Lower lobe of right lung (tissue), 2 donors: ENCODE measurements at regions not wholly inside any gene's neighbourhood (a gene's known extent, or its start where the extent isn't known, plus 50 kb on each side); places are given as distances from the start of the nearest gene placed in this dataset.

Experiments used
- ATAC-seq, 2 donors: fragments of 200-7000 bp; cut with Tn5 transposase; one replicate each; pipeline ENCODE4 v1.9.1; 2020 to 2022; ENCODE audit warnings: mild to moderate bottlenecking in 2 of 2, moderate library complexity in 2 of 2
- DNase-seq: peaks from one replicate; pipeline ENCODE4 v3.0.0-alpha.2; 2020
- H3K27ac ChIP-seq: fragments of 200-600 bp; one replicate; pipeline ENCODE4 v1.8.0; 2022
- H3K27me3 ChIP-seq: fragments of 200-600 bp; one replicate; pipeline ENCODE4 v1.8.0; 2022; ENCODE audit warnings: low read depth
- H3K36me3 ChIP-seq: fragments of 200-600 bp; one replicate; pipeline ENCODE4 v1.8.0; 2022; ENCODE audit warnings: mild to moderate bottlenecking
- H3K4me1 ChIP-seq: fragments of 200-600 bp; one replicate; pipeline ENCODE4 v1.8.0; 2022
- H3K4me3 ChIP-seq: fragments of 200-600 bp; one replicate; pipeline ENCODE4 v1.8.0; 2022; ENCODE audit warnings: mild to moderate bottlenecking
- H3K9me3 ChIP-seq: fragments of 200-600 bp; one replicate; pipeline ENCODE4 v1.8.0; 2022
- intact Hi-C: fragments of 100-400 bp; cut with DNase I; formaldehyde crosslinking; loops from one replicate; pipeline ENCODE4 v1.11.0; 2022
- TF ChIP-seq, protein P1 (sequence below): fragments of 200-600 bp; IDR thresholded peaks from one replicate; pipeline ENCODE4 v1.8.0; 2022; ENCODE audit warnings: antibody characterized with exemption, mild to moderate bottlenecking
- donor health status: DM: no; HTN: yes; CAD: no; lungs with severe emphysema.

DNA sequence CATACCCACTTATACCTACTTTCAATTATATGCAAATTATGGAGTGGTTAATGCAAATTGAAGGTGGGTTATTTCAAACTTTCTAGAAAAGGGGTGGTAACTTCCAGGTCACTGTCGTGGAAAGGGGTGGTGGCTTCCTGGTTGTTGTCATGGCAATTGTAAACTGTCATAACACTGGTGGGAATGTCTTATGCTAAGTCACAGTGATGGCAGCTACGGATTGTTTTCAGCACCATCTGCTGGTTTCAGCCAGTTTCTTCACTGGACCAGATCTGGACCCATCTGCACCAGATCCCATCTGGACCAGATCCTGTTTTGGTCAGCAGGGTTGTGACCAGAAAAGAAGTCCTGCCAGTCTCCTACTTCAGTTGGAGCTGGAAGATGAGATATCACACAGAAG, 1469.3 kb downstream of the AACS start:
- intact Hi-C loops = no loop called here
- Histone ChIP-seq H3K4me1 (no peaks in the 10 kb centered on the region), H3K9me3 (no peaks in the 10 kb centered on the region), H3K36me3 (no peaks in the 10 kb centered on the region), H3K4me3 (no peak overlapping the region), H3K27ac (no peak overlapping the region), H3K27me3 (no peaks in the 10 kb centered on the region)
- no peak for ATAC-seq
- TF ChIP-seq, protein P1, sequence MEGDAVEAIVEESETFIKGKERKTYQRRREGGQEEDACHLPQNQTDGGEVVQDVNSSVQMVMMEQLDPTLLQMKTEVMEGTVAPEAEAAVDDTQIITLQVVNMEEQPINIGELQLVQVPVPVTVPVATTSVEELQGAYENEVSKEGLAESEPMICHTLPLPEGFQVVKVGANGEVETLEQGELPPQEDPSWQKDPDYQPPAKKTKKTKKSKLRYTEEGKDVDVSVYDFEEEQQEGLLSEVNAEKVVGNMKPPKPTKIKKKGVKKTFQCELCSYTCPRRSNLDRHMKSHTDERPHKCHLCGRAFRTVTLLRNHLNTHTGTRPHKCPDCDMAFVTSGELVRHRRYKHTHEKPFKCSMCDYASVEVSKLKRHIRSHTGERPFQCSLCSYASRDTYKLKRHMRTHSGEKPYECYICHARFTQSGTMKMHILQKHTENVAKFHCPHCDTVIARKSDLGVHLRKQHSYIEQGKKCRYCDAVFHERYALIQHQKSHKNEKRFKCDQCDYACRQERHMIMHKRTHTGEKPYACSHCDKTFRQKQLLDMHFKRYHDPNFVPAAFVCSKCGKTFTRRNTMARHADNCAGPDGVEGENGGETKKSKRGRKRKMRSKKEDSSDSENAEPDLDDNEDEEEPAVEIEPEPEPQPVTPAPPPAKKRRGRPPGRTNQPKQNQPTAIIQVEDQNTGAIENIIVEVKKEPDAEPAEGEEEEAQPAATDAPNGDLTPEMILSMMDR = no peak
- DNase-seq = no peak

DNA sequence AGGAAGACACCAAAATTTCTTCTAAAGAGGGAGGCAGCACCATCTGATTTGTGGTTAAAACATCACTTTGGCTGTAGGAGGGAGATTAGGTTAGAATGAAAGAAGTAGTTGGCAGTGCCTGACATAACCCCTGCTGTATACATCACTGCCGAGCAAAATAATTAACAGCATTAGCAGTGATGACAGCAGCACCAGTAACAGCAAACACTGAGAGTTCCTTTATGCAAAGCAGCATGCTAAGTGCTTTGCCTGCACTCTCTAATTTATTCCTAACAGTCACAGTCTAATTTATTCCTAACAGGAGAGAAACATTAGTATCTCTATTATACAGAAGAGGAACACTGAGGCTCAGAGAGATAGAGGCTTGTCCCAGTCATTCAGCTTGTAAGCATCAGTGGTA, 1469.7 kb downstream of the AACS start:
- Histone ChIP-seq H3K4me1 (no peaks in the 10 kb centered on the region), H3K9me3 (no peaks in the 10 kb centered on the region), H3K4me3 (no peak overlapping the region), H3K27ac (no peak overlapping the region), H3K36me3 (no peaks in the 10 kb centered on the region), H3K27me3 (no peaks in the 10 kb centered on the region)
- ATAC-seq (no peak), DNase-seq (no peak)
- intact Hi-C loops = no loop called here
- TF ChIP-seq, protein P1 = no peak

DNA sequence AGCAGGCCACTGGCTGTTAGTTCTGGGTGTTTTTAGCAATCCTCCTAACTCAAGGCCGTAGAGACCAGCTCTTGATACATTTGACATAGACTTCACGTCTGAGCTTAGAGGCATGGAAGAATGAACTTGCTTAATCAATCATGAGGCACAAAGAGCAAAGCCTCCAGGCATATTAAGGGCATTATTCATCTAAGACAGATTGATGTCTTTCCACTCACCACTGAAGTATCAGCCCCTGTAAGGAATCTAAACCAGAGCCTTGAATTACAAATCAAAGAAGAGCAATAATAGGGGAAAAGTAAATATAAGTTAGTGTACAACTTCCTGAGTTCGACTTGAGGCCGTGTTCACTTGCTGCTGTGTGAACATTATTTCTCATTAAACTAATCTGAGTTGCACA, 1470.7 kb downstream of the AACS start:
- no peaks in the 10 kb centered on the region for H3K36me3 ChIP-seq
- no peak for ATAC-seq
- H3K4me1 ChIP-seq = no peaks in the 10 kb centered on the region
- H3K4me3 ChIP-seq = no peak overlapping the region
- H3K27me3 ChIP-seq = no peaks in the 10 kb centered on the region
- no peak for DNase-seq
- H3K9me3 ChIP-seq = no peaks in the 10 kb centered on the region
- H3K27ac ChIP-seq = no peak overlapping the region
- TF ChIP-seq, protein P1 = no peak
- intact Hi-C loops = no loop called here

DNA sequence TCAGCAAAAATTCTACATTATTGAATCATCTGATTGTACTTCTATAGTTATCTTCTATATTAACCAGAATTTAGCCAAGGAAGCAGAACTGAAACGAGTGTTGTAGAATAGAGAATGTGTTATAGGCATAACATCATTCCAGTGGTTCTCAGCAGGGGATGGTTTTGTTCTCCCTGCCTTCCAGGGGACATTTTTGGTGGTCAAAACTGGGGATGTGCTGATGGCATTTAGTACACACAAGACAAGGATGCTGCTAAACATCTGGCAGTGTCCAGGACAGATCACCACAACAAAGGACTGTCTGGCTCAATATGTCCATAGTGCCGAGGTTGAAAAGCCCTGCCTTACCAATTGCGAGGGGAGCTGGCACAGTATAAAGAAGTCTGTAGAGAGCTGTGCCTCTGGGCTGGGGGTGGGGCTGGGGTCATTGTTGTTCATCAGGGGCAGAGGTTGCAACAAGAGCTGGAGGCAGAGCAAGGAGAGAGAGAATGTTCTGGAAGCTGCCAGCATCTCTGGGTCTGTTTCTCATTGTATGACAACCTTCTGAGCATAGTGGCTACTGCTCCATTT, 1472.8 kb downstream of the AACS start:
- ATAC-seq = no peak

DNA sequence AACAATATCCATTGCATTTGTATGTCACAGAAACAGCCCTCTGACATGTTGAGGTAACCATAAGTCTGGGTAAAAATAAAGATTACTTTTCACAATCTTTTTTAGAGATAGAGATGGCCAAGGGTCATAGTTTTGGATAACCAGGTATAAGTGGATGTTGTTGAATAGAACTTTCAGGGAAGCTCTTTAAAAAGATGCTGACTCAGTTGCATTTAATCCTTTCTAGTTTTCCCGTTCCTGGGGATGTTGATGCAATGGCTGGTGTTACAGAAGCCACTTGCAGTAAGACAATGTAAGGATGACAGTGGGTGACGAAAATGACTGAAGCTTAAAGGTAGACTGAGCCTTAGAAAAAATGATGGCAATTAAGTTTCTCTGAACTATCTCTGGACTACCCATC, 1473.7 kb downstream of the AACS start:
- no peaks in the 10 kb centered on the region for H3K27me3 ChIP-seq
- H3K4me3 ChIP-seq = no peak overlapping the region
- no peak for ATAC-seq
- intact Hi-C loops = no loop called here
- DNase-seq = no peak
- no peak overlapping the region for H3K27ac ChIP-seq
- H3K9me3 ChIP-seq = no peaks in the 10 kb centered on the region
- H3K4me1 ChIP-seq = no peaks in the 10 kb centered on the region
- TF ChIP-seq, protein P1 = no peak
- no peaks in the 10 kb centered on the region for H3K36me3 ChIP-seq

More for the DNA sequence above, 1472.8 kb downstream of the AACS start:
- DNase-seq = no peak
- H3K27ac ChIP-seq = no peak overlapping the region
- intact Hi-C loops = no loop called here
- H3K36me3 ChIP-seq = no peaks in the 10 kb centered on the region
- TF ChIP-seq, protein P1 = no peak
- H3K27me3 ChIP-seq = no peaks in the 10 kb centered on the region
- H3K4me3 ChIP-seq = no peak overlapping the region
- H3K4me1 ChIP-seq = no peaks in the 10 kb centered on the region
- no peaks in the 10 kb centered on the region for H3K9me3 ChIP-seq

DNA sequence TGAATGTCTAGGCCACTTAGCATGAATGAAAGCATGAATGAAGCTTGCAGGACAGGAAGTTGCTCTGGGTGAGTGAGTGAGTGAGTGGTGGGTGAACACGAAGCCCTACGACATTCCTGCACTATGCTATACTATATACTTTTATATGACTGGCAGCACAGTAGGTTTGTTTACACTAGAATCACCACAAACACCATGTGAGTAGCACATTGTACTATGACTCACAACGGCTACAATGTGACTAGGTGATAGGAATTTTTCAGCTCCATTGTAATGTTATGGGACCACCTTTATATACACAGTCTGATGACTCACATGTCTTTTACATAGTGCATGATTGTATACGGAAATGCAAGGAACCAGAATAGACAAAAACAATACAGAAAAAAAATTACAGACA, 1480.2 kb downstream of the AACS start:
- H3K36me3 ChIP-seq = no peaks in the 10 kb centered on the region
- no peaks in the 10 kb centered on the region for H3K4me1 ChIP-seq
- intact Hi-C loops = no loop called here
- no peaks in the 10 kb centered on the region for H3K27me3 ChIP-seq
- H3K4me3 ChIP-seq = no peak overlapping the region
- H3K9me3 ChIP-seq = no peaks in the 10 kb centered on the region
- DNase-seq (no peak), ATAC-seq (no peak)
- TF ChIP-seq, protein P1 = no peak
- no peak overlapping the region for H3K27ac ChIP-seq
